ENCODE measurements at regions not wholly inside any gene's neighbourhood (a gene's known extent, or its start where the extent isn't known, plus 50 kb on each side); places are given as distances from the start of the nearest gene placed in this dataset.

DNA sequence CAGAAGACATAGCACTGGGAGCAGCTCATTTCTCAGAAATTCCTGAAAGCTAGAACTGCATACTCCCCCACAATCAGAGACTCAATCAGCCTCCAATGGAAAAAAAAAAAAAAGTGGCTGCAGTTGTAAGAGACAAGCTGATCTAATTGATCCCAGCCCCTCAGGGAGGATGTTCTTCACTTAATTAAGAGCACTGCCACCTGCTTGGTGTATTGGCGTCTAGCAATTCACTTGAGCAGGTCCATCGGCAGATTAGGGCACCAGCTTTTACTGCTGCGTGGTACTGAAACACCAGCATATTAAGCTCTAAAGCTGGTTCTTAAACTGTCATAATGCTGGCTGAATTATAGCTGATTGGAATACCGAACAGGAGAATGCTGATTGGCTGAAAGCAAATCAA, 1890.1 kb upstream of the WWC1 start:
- TF ChIP-seq, protein P1, sequence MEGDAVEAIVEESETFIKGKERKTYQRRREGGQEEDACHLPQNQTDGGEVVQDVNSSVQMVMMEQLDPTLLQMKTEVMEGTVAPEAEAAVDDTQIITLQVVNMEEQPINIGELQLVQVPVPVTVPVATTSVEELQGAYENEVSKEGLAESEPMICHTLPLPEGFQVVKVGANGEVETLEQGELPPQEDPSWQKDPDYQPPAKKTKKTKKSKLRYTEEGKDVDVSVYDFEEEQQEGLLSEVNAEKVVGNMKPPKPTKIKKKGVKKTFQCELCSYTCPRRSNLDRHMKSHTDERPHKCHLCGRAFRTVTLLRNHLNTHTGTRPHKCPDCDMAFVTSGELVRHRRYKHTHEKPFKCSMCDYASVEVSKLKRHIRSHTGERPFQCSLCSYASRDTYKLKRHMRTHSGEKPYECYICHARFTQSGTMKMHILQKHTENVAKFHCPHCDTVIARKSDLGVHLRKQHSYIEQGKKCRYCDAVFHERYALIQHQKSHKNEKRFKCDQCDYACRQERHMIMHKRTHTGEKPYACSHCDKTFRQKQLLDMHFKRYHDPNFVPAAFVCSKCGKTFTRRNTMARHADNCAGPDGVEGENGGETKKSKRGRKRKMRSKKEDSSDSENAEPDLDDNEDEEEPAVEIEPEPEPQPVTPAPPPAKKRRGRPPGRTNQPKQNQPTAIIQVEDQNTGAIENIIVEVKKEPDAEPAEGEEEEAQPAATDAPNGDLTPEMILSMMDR (IDR thresholded peaks at IDR 0.05) = no peak
- TF ChIP-seq POLR2A (IDR thresholded peaks at IDR 0.05) = no peak
